ENCODE measurements at regions not wholly inside any gene's neighbourhood (a gene's known extent, or its start where the extent isn't known, plus 50 kb on each side); places are given as distances from the start of the nearest gene placed in this dataset.
A peak's percentile ranks its signal among the peaks of the same experiment; 100 is the strongest.
"Not testable (repeated sequence)": the region's sequence is repeated elsewhere in the genome, so short reads cannot be mapped to it uniquely, and the experiment has no call there.

DNA sequence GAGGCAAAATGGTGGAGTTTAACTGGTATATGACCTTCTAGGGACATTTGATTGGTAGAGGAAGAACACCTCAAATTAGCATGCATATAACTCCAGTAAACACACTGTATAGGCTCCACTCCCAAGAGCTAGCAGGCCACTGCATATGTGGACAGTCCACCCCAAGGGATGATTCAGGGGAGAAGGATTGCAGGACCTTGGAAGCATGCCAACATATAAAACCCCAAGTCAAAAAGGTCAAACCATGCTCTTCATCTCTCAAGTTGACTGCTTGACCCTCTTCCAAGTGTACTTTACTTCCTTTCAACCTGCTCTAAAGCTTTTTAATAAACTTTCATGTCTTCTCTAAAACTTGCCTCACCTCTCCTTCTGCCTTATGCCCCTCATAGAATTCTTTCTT lies 459.9 kb upstream of the CCDC179 start:
- Mint-ChIP-seq H3K4me3 (no peak overlapping the region), H3K4me1 (no peaks in the 10 kb centered on the region), H3K9me3 (peaks cover 24% of the 10 kb centered on the region), H3K36me3 (ENCODE audit: low read depth) (no peaks in the 10 kb centered on the region), H3K27ac (no peak overlapping the region), H3K27me3 (ENCODE audit: low read depth) (no peaks in the 10 kb centered on the region)
- TF ChIP-seq, protein P1, sequence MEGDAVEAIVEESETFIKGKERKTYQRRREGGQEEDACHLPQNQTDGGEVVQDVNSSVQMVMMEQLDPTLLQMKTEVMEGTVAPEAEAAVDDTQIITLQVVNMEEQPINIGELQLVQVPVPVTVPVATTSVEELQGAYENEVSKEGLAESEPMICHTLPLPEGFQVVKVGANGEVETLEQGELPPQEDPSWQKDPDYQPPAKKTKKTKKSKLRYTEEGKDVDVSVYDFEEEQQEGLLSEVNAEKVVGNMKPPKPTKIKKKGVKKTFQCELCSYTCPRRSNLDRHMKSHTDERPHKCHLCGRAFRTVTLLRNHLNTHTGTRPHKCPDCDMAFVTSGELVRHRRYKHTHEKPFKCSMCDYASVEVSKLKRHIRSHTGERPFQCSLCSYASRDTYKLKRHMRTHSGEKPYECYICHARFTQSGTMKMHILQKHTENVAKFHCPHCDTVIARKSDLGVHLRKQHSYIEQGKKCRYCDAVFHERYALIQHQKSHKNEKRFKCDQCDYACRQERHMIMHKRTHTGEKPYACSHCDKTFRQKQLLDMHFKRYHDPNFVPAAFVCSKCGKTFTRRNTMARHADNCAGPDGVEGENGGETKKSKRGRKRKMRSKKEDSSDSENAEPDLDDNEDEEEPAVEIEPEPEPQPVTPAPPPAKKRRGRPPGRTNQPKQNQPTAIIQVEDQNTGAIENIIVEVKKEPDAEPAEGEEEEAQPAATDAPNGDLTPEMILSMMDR (IDR thresholded peaks at IDR 0.05; ENCODE audit: unreplicated experiment in 3 of 3), result no peak

DNA sequence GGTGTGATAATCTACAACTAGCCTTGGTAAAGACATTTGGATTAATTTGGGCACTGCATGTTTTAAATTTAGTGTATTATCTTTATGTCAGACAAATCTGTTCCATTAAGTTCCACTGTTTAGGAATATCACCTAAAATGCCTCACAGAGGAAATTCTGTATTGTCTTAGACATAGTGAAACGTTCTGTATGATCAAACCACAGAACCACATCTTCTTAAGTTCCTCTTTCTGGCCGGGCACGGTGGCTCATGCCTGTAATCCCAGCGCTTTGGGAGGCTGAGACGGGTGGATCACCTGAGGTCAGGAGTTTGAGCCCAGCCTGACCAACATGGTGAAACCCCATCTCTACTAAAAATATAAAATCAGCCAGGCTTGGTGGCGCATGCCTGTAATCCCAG lies 475.3 kb upstream of the CCDC179 start:
- H3K9me3 Mint-ChIP-seq; H3K27me3 Mint-ChIP-seq (ENCODE audit: low read depth); H3K4me3 Mint-ChIP-seq: not testable (repeated sequence)

DNA sequence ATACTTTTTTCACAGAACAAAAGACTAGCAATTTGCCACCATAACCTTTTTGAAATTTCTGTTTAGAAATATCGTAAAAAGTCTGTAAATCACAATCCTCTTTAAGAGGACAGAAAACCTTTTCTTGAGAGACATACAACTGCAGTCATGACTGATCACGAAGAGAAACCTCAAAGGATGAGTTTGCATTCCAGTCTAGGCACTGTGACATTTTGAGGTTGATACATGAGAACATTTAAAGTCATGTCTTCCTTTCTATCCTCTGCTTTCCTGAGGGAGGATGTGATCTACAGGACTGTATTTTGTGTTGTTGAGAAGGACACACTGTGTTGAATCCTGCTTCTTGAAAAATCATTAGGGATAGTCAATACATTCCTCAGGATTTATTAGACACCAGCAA lies 476.7 kb upstream of the CCDC179 start:
- Mint-ChIP-seq H3K27me3 (ENCODE audit: low read depth) (no peaks in the 10 kb centered on the region), H3K9me3 (no peaks in the 10 kb centered on the region), H3K4me3 (no peak overlapping the region), H3K27ac (no peak overlapping the region), H3K36me3 (ENCODE audit: low read depth) (no peaks in the 10 kb centered on the region), H3K4me1 (no peaks in the 10 kb centered on the region)
- TF ChIP-seq, protein P1 (IDR thresholded peaks at IDR 0.05; ENCODE audit: unreplicated experiment in 3 of 3), result no peak

More for the DNA sequence above, 475.3 kb upstream of the CCDC179 start:
- H3K27ac Mint-ChIP-seq; H3K4me1 Mint-ChIP-seq; H3K36me3 Mint-ChIP-seq (ENCODE audit: low read depth): not testable (repeated sequence)

DNA sequence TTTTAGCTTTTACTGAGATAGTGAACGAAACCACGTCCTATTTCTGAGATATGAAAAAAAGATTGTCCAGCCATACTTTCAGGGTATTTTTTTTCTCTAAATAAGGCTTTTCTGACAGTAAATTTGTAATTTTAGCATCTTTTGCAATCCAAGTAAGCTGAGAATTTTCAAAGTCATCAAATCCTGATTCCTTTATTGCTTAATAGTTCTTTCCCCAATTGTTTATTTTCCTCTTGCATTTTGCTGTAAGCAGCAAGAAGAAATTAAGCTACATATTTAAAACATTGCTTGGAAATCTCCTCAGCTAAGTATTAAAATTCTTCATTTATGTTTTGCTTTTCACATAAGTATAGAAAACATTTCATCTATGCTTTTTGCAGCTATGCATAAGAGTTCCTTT lies 493.3 kb upstream of the CCDC179 start:
- H3K36me3 Mint-ChIP-seq (ENCODE audit: low read depth), result no peaks in the 10 kb centered on the region
- no peak overlapping the region for H3K4me3 Mint-ChIP-seq

DNA sequence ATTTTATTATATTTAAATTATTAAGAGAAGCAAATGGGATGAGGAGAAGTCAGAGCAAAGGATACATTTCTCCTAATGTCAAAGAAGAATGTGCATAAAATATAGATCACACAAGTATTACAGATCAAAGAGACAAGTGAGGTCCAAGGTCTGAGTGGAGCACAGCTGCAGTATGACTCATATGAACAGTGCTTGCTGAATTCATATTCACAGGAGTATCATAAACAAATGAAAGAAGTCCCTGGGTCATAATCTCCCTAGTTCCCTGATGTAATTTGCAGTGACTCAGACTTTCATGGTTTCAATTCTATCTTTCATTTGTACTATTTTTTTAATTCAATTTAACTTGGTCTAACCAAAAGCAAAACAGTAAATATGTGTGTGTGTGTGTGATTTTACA lies 499.0 kb upstream of the CCDC179 start:
- TF ChIP-seq, protein P1 (IDR thresholded peaks at IDR 0.05; ENCODE audit: unreplicated experiment in 3 of 3), result no peak
- H3K36me3 Mint-ChIP-seq (ENCODE audit: low read depth), result no peaks in the 10 kb centered on the region

More for the DNA sequence above, 493.3 kb upstream of the CCDC179 start:
- Mint-ChIP-seq H3K27ac (no peak overlapping the region), H3K4me1 (peaks cover under 1% of the 10 kb centered on the region), H3K9me3 (peaks cover 3% of the 10 kb centered on the region), H3K27me3 (ENCODE audit: low read depth) (no peaks in the 10 kb centered on the region)
- TF ChIP-seq, protein P1 (IDR thresholded peaks at IDR 0.05; ENCODE audit: unreplicated experiment in 3 of 3), result no peak

DNA sequence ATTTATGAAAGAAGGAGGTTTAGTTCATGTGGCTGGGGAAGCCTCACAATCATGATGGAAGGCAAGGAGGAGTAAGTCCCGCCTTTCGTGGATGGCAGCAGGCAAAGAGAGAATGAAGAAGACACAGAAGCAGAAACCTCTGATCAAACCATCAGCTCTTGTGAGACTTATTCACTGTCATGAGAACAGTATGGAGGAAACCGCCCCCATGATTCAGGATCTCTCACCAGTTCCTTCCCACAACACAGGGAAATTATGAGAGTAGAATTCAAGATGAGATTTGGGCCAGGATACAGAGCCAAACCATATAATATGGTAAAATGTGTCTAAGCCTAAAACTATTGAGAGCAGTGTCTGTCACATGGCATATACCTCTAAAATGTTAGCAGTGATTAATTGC lies 503.8 kb upstream of the CCDC179 start:
- Mint-ChIP-seq H3K4me3 (no peak overlapping the region), H3K27me3 (ENCODE audit: low read depth) (peaks cover 3% of the 10 kb centered on the region), H3K4me1 (peaks cover 14% of the 10 kb centered on the region), H3K36me3 (ENCODE audit: low read depth) (no peaks in the 10 kb centered on the region), H3K9me3 (peaks cover 5% of the 10 kb centered on the region), H3K27ac (no peak overlapping the region)
- TF ChIP-seq, protein P1 (IDR thresholded peaks at IDR 0.05; ENCODE audit: unreplicated experiment in 3 of 3), result no peak

More for the DNA sequence above, 499.0 kb upstream of the CCDC179 start:
- H3K27me3 Mint-ChIP-seq (ENCODE audit: low read depth), result no peaks in the 10 kb centered on the region
- peak overlapping the region; percentile 37 to 69 (median 57) for H3K27ac Mint-ChIP-seq
- no peak overlapping the region for H3K4me3 Mint-ChIP-seq
- peaks cover 19% of the 10 kb centered on the region for H3K4me1 Mint-ChIP-seq
- H3K9me3 Mint-ChIP-seq, result peaks cover 5% of the 10 kb centered on the region
